Hematopoietic multipotent progenitor cell treated with erythropoietin and hydrocortisone succinate and interleukin-3 and kit ligand, for 8 days (in vitro differentiated cells): ENCODE measurements at regions not wholly inside any gene's neighbourhood (a gene's known extent, or its start where the extent isn't known, plus 50 kb on each side); places are given as distances from the start of the nearest gene placed in this dataset.

Source experiments
- DNase-seq: peaks from one replicate; pipeline ENCODE4 v3.0.0-alpha.2; 2015

- DNase-seq: no peak
Observed at GRCh38 chr21:16311229-16311628, 581.4 kb downstream of the USP25 start.

- DNase-seq: no peak
Observed at GRCh38 chr21:16312321-16312720, 582.5 kb downstream of the USP25 start.

GRCh38 chr21:16315223-16315622, 585.4 kb downstream of the USP25 start:
- DNase-seq: no peak

DNA sequence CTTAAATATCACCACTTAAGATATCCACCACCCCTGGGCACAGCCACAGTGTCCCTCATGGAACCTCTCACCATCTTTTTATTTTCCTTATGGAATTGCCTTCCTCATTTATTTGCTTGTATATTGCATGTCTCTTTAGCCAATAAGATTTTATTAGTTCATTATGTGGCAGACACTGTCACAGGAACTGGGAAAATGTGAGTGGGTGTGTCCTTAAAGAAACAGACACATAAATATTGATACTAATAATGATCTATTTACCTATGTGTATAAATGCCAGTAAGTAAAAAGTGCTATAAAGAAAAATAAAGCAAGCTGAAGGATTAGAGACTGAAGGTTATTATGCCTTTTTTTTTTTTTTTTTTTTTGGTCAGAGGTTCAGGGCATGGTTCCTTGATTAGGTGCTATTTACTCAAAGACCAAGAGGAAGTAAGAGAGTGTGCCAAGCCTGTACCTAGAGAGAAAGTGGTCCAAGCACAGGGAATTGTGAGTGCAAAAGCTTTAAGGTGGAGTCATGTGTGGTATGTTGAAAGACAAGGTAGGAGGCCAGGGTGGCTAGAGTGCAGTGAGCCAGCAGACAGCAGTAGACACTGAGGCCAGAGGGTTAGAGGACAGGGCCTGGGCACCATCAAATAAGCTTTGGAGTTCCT, 589.0 kb downstream of the USP25 start:
- DNase-seq: no peak

DNA sequence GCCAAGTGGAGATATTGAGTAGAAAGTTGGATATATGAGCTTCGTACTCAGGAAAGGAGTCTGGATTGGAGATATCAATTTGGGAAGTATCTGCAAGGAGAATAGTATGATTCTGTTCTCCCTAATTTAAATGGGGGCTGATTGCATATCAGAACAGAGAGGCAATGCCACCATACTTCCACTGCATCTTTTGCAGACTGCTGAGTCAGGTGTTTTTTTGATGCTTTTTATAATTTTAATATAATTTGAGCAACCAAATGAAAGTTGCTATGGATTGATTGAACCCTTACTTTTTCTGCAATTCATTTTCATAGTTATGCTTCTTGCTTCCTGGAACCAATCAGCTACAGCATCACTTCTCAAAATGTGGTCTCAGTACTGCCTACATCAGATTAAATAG, 590.3 kb downstream of the USP25 start:
- no peak for DNase-seq

GRCh38 chr21:16322454-16322853, 592.7 kb downstream of the USP25 start:
- no peak for DNase-seq

DNA sequence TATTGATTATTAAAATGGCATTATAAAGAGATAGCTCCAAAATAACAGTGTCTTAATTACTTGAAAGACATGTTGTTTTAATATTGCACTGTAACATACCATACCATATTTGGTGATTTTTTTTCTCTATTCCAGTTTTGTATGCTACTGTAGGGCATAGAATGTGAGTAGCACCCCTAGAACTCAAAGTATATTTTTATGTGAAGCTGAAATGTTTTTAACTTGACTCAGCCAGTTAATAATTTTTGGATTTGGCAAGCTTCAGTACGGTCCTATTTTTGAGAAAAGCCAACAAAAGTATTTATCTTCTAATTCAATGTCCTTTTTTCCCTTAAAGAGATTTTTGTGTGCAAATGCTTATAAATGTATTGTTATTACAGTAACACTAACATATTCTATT, 593.8 kb downstream of the USP25 start:
- DNase-seq: no peak

DNA sequence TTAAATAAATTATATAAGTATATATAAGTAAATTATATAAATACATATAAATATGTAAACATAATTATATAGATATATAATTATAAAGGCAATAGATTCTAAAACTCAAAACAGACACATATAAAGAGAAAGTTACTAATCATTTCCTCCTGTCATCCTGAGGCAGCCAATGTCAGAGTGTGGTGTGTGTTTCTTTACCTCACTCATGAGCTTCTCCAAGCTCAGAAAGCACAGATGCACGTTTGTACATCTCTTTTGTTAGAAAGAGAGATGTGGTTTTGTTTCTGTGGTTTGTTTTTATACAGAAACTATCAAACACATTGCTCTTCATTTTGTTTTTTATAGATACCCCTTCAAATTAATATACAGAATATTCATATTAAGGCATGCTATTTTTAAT, 594.8 kb downstream of the USP25 start:
- DNase-seq: no peak

- peak; percentile 80 for DNase-seq
Observed at GRCh38 chr21:16330082-16330907, 600.5 kb downstream of the USP25 start.

DNA sequence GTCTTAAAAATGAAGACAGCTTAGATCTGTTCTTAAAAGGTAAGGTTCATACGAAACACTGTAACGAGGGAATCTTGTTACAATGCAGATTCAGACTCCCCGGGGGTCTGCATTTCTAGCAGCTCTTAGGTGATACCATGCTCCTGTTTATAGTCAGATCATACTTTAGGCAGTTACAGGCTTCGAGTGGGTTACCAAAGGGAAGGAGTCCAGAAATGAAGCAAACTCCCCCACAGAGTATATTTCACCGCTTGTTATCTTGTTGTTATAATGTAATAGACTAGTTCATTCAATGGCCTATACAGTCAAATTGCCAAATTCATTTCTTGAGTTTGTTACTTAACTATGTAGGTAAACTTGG, 601.1 kb downstream of the USP25 start:
- no peak for DNase-seq

- DNase-seq: no peak
Observed at GRCh38 chr21:16337266-16337665, 607.5 kb downstream of the USP25 start.

GRCh38 chr21:16342932-16343331, 613.1 kb downstream of the USP25 start:
- no peak for DNase-seq

DNA sequence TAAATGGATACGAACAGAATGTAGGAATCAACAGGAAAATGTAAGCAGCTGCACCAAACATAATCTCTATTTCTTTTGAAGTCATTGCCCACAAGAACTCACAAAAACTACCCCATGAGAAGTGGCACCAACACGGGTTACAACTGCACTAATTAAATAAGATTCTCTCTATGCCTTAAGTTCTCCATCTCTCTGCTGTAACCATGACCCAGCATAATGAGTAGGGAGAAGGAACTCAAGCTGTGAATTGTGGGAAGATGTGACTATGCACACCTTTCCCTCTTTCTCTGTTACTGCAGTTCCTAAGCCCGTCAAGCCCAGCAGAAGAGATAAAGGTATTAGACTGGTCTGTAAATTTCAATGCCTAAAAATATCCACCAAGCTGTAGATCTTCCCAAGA, 614.0 kb downstream of the USP25 start:
- no peak for DNase-seq

- no peak for DNase-seq
Observed at GRCh38 chr21:16345757-16346156, 616.0 kb downstream of the USP25 start.

DNA sequence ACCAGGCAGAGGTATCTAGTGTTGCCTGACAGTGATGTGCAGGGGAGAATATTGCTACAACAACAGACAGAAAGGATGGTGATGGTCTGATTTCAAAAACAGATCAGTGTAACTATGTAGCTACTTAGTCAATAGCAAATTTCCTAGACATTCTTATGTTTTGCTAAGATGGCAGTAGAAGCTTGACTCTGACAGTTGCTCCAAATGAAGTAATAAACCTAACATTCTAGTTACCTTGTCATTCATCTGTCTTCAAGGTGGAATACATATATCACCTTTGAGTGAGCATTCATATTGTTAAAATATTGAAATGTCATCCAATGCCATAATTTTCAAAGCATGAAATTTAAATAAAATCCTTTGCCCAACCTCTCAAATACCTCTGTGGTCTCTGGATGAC, 617.4 kb downstream of the USP25 start:
- no peak for DNase-seq

- no peak for DNase-seq
Observed at GRCh38 chr21:16353764-16354163, 624.0 kb downstream of the USP25 start.

DNA sequence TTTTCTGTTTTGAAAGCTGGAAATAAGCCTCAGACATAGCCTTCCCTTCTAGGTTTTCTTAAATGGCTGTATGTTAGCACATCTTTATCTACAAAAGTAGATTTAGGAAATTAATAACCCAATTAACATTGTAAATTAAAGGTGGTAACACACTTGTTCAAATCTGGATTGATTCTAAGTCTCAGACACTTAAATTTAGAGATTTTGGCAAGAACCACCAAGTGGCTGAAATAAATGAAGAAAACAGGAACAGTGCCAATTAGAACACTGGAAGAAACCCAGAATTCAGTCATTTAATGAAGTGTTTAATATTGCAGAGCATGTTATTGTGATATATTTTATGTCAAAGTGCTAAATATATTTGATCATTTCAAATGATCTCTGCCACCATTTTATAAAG, 628.2 kb downstream of the USP25 start:
- no peak for DNase-seq

- no peak for DNase-seq
Observed at GRCh38 chr21:16358784-16359183, 629.0 kb downstream of the USP25 start.

DNA sequence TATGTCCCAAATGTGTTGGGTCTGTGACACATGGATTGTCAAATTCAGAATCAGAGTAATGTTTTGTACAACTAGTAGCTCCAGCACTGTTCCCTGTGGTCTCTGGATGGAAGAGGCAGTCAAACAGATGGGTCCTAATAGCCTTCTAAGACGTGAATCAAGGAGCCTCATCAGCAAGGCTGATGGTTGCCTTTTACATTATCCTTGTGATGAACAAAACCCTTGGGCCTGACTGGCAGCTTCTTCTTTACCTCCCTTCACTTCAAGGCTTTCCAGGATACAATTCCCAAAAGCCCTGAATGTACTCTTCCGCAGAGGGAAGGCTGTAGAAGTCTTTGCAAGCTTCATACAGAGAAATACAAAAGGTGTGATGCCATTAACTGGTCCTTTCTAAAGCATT, 633.3 kb downstream of the USP25 start:
- no peak for DNase-seq

DNA sequence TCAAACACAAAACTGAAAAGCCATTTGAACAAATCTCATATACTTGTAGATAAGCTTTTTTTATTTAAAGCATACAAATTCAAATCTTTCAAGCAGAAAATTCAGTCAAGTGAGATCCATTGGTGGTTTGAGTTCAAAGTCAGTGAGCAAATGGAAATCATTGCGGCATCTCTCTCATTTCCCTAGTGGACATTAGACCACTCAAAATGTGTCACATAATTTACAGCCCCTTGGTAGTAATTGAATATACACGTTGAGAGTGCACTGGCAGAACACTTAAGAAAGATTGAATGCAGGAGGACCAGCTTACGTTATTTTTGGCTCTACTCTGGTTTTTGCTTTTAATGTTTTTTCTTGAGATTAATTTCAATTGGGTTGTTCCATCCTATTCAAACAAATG, 633.7 kb downstream of the USP25 start:
- DNase-seq: no peak

GRCh38 chr21:16366207-16366606, 636.4 kb downstream of the USP25 start:
- DNase-seq: no peak

DNA sequence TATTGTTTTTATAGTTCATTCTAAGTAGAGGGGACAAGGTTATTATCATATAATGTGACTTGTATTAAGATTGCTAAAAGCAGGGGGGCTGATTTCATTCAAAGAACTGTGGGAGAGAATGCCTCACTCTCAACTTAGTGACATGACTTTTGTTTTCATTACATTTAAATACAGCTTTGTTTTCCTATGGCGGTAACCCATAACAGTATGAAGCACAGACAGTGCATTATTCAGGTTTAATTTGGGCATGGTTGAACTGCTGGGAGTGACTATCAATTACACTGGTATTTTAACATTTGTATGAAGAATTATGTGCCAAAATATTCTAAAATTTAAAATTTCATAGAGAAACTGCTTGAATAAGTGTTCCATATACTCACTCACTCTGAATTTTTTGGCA, 637.3 kb downstream of the USP25 start:
- DNase-seq: no peak

DNA sequence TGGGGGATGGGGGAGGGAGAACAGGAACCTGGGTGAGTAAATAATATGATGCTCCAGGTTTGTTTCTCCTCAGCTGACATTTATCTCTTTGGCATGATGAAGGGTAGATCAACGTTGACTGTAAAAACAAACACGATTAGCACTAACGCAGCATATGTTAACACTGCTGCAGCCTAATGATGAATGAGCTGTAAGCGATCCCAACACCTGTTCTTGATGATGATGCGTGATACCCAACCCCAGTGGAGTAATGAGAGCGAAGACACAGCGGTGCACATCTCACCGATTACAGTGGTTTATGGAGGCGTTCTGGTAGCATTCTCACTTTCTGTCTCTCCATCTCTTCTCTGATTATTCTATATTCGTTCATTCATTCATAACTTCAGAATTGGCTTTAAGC, 640.4 kb downstream of the USP25 start:
- DNase-seq: no peak

DNA sequence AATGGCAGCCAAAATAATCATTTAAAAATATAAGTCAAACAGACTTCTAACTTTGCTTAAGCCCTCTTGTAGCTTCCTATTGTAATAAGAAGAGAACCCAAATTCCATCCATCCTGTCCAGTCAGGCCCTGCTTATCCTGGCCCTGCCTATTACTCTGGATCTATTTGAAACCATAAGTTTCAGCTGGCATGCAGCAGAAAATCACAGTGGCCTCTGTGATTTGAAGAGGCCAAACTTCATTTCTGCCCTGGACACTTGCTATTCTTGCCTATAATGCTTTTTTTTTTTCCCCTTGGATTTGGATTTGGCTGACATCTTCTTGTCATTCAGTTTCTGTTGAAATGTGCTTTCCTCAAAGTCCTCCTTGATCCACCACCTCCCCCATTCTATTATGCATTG, 642.8 kb downstream of the USP25 start:
- DNase-seq: no peak

DNA sequence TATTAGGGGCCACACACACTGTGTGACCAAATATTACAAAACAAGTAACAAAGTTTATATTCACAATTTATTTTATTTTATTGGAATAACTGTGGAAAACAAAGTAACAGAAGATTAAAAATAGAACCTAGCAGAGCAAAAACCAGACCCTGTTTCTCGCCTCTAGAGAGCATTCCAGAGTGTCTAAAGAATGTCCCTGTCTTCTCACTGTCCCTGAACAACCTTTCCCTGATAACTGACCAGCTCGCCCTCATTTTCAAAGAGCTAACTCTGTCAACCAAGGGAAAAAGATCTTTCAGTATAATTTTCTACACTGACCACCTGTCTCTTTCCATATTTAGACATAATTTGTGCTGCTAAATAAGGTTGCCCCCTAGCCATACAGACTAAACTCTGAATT, 646.9 kb downstream of the USP25 start:
- no peak for DNase-seq
